ENCODE measurements at regions not wholly inside any gene's neighbourhood (a gene's known extent, or its start where the extent isn't known, plus 50 kb on each side); places are given as distances from the start of the nearest gene placed in this dataset.

GRCh38 chr7:42987648-42988214 is 55.6 kb downstream of the MRPL32 start:
- ATAC-seq (replicated peaks; ENCODE audit: extremely low read depth, poor library complexity, severe bottlenecking): no peak
- no peak overlapping the region for H3K4me3 Mint-ChIP-seq
- H3K36me3 Mint-ChIP-seq (ENCODE audit: insufficient read depth): no peaks in the 10 kb centered on the region
- H3K27me3 Mint-ChIP-seq: peaks cover 55% of the 10 kb centered on the region
- peaks cover 5% of the 10 kb centered on the region for H3K9me3 Mint-ChIP-seq
- H3K4me1 Mint-ChIP-seq: no peaks in the 10 kb centered on the region
- DNase-seq (ENCODE audit: low spot score in 2 of 2): no peak
- H3K27ac Mint-ChIP-seq (ENCODE audit: low read depth): no peak overlapping the region

GRCh38 chr7:42991024-42991423 is 58.8 kb downstream of the MRPL32 start:
- DNase-seq (ENCODE audit: low spot score in 2 of 2): no peak
- no peaks in the 10 kb centered on the region for H3K4me1 Mint-ChIP-seq
- H3K4me3 Mint-ChIP-seq: no peak overlapping the region
- H3K9me3 Mint-ChIP-seq: no peaks in the 10 kb centered on the region
- H3K27me3 Mint-ChIP-seq: peaks cover 68% of the 10 kb centered on the region
- no peaks in the 10 kb centered on the region for H3K36me3 Mint-ChIP-seq (ENCODE audit: insufficient read depth)
- no peak overlapping the region for H3K27ac Mint-ChIP-seq (ENCODE audit: low read depth)
- ATAC-seq (replicated peaks; ENCODE audit: extremely low read depth, poor library complexity, severe bottlenecking): no peak

- H3K27ac Mint-ChIP-seq (ENCODE audit: low read depth): no peak overlapping the region
- no peaks in the 10 kb centered on the region for H3K9me3 Mint-ChIP-seq
- no peaks in the 10 kb centered on the region for H3K36me3 Mint-ChIP-seq (ENCODE audit: insufficient read depth)
- ATAC-seq (replicated peaks; ENCODE audit: extremely low read depth, poor library complexity, severe bottlenecking) (no peak), DNase-seq (ENCODE audit: low spot score in 2 of 2) (no peak)
- no peak overlapping the region for H3K4me3 Mint-ChIP-seq
- peaks cover 58% of the 10 kb centered on the region for H3K27me3 Mint-ChIP-seq
- H3K4me1 Mint-ChIP-seq: no peaks in the 10 kb centered on the region
Observed at GRCh38 chr7:42991913-42992591, 59.9 kb downstream of the MRPL32 start.

GRCh38 chr7:42993038-42993437 is 60.9 kb downstream of the MRPL32 start:
- Mint-ChIP-seq H3K4me1 (no peaks in the 10 kb centered on the region), H3K27ac (ENCODE audit: low read depth) (no peak overlapping the region), H3K27me3 (peaks cover 53% of the 10 kb centered on the region), H3K36me3 (ENCODE audit: insufficient read depth) (no peaks in the 10 kb centered on the region), H3K4me3 (no peak overlapping the region), H3K9me3 (no peaks in the 10 kb centered on the region)
- DNase-seq (ENCODE audit: low spot score in 2 of 2): no peak
- no peak for ATAC-seq (replicated peaks; ENCODE audit: extremely low read depth, poor library complexity, severe bottlenecking)

GRCh38 chr7:42994096-42994495 is 61.9 kb downstream of the MRPL32 start:
- Mint-ChIP-seq H3K9me3 (no peaks in the 10 kb centered on the region), H3K4me3 (no peak overlapping the region), H3K27me3 (peaks cover 43% of the 10 kb centered on the region), H3K36me3 (ENCODE audit: insufficient read depth) (no peaks in the 10 kb centered on the region), H3K27ac (ENCODE audit: low read depth) (no peak overlapping the region), H3K4me1 (no peaks in the 10 kb centered on the region)
- DNase-seq (ENCODE audit: low spot score in 2 of 2) (no peak), ATAC-seq (replicated peaks; ENCODE audit: extremely low read depth, poor library complexity, severe bottlenecking) (no peak)

GRCh38 chr7:42997611-42998010 is 65.4 kb downstream of the MRPL32 start:
- Mint-ChIP-seq H3K4me1 (no peaks in the 10 kb centered on the region), H3K4me3 (no peak overlapping the region), H3K27ac (ENCODE audit: low read depth) (no peak overlapping the region), H3K36me3 (ENCODE audit: insufficient read depth) (peaks cover 1% of the 10 kb centered on the region), H3K9me3 (no peaks in the 10 kb centered on the region), H3K27me3 (peaks cover 30% of the 10 kb centered on the region)
- ATAC-seq (replicated peaks; ENCODE audit: extremely low read depth, poor library complexity, severe bottlenecking) (no peak), DNase-seq (ENCODE audit: low spot score in 2 of 2) (no peak)

- Mint-ChIP-seq H3K27ac (ENCODE audit: low read depth) (no peak overlapping the region), H3K9me3 (no peaks in the 10 kb centered on the region), H3K36me3 (ENCODE audit: insufficient read depth) (peaks cover 1% of the 10 kb centered on the region), H3K4me3 (no peak overlapping the region), H3K4me1 (no peaks in the 10 kb centered on the region), H3K27me3 (peaks cover 38% of the 10 kb centered on the region)
- no peak for DNase-seq (ENCODE audit: low spot score in 2 of 2)
- ATAC-seq (replicated peaks; ENCODE audit: extremely low read depth, poor library complexity, severe bottlenecking): no peak
Observed at GRCh38 chr7:43004082-43004481, 71.9 kb downstream of the MRPL32 start.

GRCh38 chr7:43006008-43006407 is 73.8 kb downstream of the MRPL32 start:
- Mint-ChIP-seq H3K4me1 (no peaks in the 10 kb centered on the region), H3K27ac (ENCODE audit: low read depth) (no peak overlapping the region), H3K9me3 (no peaks in the 10 kb centered on the region), H3K36me3 (ENCODE audit: insufficient read depth) (no peaks in the 10 kb centered on the region), H3K4me3 (no peak overlapping the region), H3K27me3 (peaks cover 39% of the 10 kb centered on the region)
- ATAC-seq (replicated peaks; ENCODE audit: extremely low read depth, poor library complexity, severe bottlenecking): no peak
- DNase-seq (ENCODE audit: low spot score in 2 of 2): no peak

GRCh38 chr7:43010061-43010460 is 77.9 kb downstream of the MRPL32 start:
- peaks cover 54% of the 10 kb centered on the region for H3K27me3 Mint-ChIP-seq
- no peak for ATAC-seq (replicated peaks; ENCODE audit: extremely low read depth, poor library complexity, severe bottlenecking)
- H3K4me3 Mint-ChIP-seq: no peak overlapping the region
- H3K9me3 Mint-ChIP-seq: no peaks in the 10 kb centered on the region
- no peak for DNase-seq (ENCODE audit: low spot score in 2 of 2)
- no peak overlapping the region for H3K27ac Mint-ChIP-seq (ENCODE audit: low read depth)
- no peaks in the 10 kb centered on the region for H3K4me1 Mint-ChIP-seq
- H3K36me3 Mint-ChIP-seq (ENCODE audit: insufficient read depth): no peaks in the 10 kb centered on the region

- no peak overlapping the region for H3K4me3 Mint-ChIP-seq
- no peaks in the 10 kb centered on the region for H3K4me1 Mint-ChIP-seq
- H3K27ac Mint-ChIP-seq (ENCODE audit: low read depth): no peak overlapping the region
- no peaks in the 10 kb centered on the region for H3K9me3 Mint-ChIP-seq
- H3K36me3 Mint-ChIP-seq (ENCODE audit: insufficient read depth): no peaks in the 10 kb centered on the region
- H3K27me3 Mint-ChIP-seq: peaks cover 40% of the 10 kb centered on the region
- DNase-seq (ENCODE audit: low spot score in 2 of 2): no peak
- ATAC-seq (replicated peaks; ENCODE audit: extremely low read depth, poor library complexity, severe bottlenecking): no peak
Observed at GRCh38 chr7:43011879-43012278, 79.7 kb downstream of the MRPL32 start.

- no peak overlapping the region for H3K4me3 Mint-ChIP-seq
- ATAC-seq (replicated peaks; ENCODE audit: extremely low read depth, poor library complexity, severe bottlenecking) (no peak), DNase-seq (ENCODE audit: low spot score in 2 of 2) (no peak)
- H3K36me3 Mint-ChIP-seq (ENCODE audit: insufficient read depth): no peaks in the 10 kb centered on the region
- no peak overlapping the region for H3K27ac Mint-ChIP-seq (ENCODE audit: low read depth)
- no peaks in the 10 kb centered on the region for H3K4me1 Mint-ChIP-seq
- no peaks in the 10 kb centered on the region for H3K9me3 Mint-ChIP-seq
- H3K27me3 Mint-ChIP-seq: peaks cover 63% of the 10 kb centered on the region
Observed at GRCh38 chr7:43014406-43014805, 82.2 kb downstream of the MRPL32 start.

- H3K27me3 Mint-ChIP-seq: peaks cover 68% of the 10 kb centered on the region
- no peaks in the 10 kb centered on the region for H3K4me1 Mint-ChIP-seq
- H3K9me3 Mint-ChIP-seq: no peaks in the 10 kb centered on the region
- ATAC-seq (replicated peaks; ENCODE audit: extremely low read depth, poor library complexity, severe bottlenecking) (no peak), DNase-seq (ENCODE audit: low spot score in 2 of 2) (no peak)
- H3K27ac Mint-ChIP-seq (ENCODE audit: low read depth): no peak overlapping the region
- H3K36me3 Mint-ChIP-seq (ENCODE audit: insufficient read depth): no peaks in the 10 kb centered on the region
- no peak overlapping the region for H3K4me3 Mint-ChIP-seq
Observed at GRCh38 chr7:43015301-43015700, 83.1 kb downstream of the MRPL32 start.

GRCh38 chr7:43018446-43018845 is 86.3 kb downstream of the MRPL32 start:
- Mint-ChIP-seq H3K27me3 (peaks cover 57% of the 10 kb centered on the region), H3K36me3 (ENCODE audit: insufficient read depth) (no peaks in the 10 kb centered on the region), H3K9me3 (no peaks in the 10 kb centered on the region), H3K4me3 (no peak overlapping the region), H3K27ac (ENCODE audit: low read depth) (no peak overlapping the region), H3K4me1 (no peaks in the 10 kb centered on the region)
- ATAC-seq (replicated peaks; ENCODE audit: extremely low read depth, poor library complexity, severe bottlenecking) (no peak), DNase-seq (ENCODE audit: low spot score in 2 of 2) (no peak)

All from central memory CD8-positive, alpha-beta T cell (primary cell).